Keratinocyte (primary cell): ENCODE measurements at regions not wholly inside any gene's neighbourhood (a gene's known extent, or its start where the extent isn't known, plus 50 kb on each side); places are given as distances from the start of the nearest gene placed in this dataset.

ENCODE experiments used
- CTCF ChIP-seq, 3 experiments: IDR thresholded peaks in 1 of 3; conservative IDR thresholded peaks in 1 of 3; optimal IDR thresholded peaks in 1 of 3; 2 replicates in 2 of 3; 3 replicates in 1 of 3; pipeline versions ENCODE3 to v1.5.1; 2011; ENCODE audit warnings: low read length in 3 of 3, mild to moderate bottlenecking in 3 of 3, moderate library complexity in 2 of 3, control low read depth in 1 of 3, inconsistent platforms in 1 of 3; ENCODE audit not compliant: insufficient read depth in 2 of 3; ENCODE audit errors: extremely low read depth in 1 of 3
- EZH2 ChIP-seq: IDR thresholded peaks from one replicate; pipeline ENCODE4 v1.6.1; 2012; ENCODE audit warnings: inconsistent platforms, mild to moderate bottlenecking, low read length, moderate library complexity

GRCh38 chr15:68877626-68878025 is 52.7 kb upstream of the SPESP1 start:
- TF ChIP-seq CTCF (optimal IDR thresholded peaks at IDR 0.05 in 1 of 3, IDR thresholded peaks at IDR 0.05 in 1 of 3, conservative IDR thresholded peaks at IDR 0.05 in 1 of 3; ENCODE audit: extremely low read depth in 1 of 3, insufficient read depth in 2 of 3, low read length in 3 of 3): no peak
- no peak for TF ChIP-seq EZH2
